ENCODE measurements at regions not wholly inside any gene's neighbourhood (a gene's known extent, or its start where the extent isn't known, plus 50 kb on each side); places are given as distances from the start of the nearest gene placed in this dataset.
"Not testable (repeated sequence)": the region's sequence is repeated elsewhere in the genome, so short reads cannot be mapped to it uniquely, and the experiment has no call there.

DNA sequence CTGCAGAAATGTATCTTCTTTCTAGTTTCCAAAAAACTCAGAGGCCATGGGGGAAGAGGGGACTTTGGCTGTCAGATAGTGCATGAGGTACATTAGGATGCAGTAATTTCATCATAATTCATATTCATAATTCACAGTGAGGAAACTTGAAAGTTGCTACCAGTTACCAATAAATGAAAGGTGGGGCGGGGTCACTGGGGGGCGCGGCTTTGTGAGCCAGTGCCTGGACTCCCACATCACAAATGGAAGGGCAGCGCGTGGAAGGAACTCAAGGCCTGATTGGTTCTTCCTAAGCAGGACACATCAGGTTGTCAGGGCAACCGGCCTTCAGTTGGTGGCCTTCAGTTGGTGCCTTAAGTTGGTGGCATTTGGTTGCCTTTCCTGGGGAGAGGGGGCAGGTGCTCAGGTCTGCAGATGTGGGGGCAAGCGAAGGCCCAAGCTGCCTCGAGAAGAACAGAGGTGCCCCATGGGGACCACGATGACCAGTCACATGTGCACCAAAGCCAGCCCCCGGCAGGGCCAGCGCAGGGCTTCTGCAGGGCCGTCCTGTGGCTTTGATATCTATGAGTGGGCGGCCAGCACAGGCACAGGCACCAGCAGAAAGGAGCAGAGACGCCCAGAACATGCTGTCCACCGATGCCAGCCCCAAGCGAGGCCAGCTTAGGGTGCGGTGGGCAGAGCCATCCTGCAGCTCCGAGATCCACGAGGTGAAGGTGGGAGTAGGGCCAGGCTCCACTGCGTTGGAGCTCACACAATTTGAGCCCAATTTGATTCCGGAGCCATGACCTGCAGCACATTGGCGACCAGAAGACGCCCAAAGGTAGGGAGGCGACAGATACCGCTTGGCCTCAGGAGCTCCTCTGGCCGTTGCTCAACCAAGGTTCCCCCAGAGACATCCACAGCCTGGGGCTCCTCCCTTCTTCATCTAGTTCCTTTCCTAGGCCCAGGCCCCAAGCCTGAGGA lies 3248.2 kb upstream of the OR11H1 start:
- H3K27ac Mint-ChIP-seq (ENCODE audit: unreplicated experiment); DNase-seq; H3K9me3 Mint-ChIP-seq (ENCODE audit: unreplicated experiment); H3K27me3 Mint-ChIP-seq (ENCODE audit: insufficient read depth, unreplicated experiment); H3K9me3 ChIP-seq; H3K4me1 Mint-ChIP-seq (ENCODE audit: low read depth, unreplicated experiment); H3K36me3 ChIP-seq (ENCODE audit: control insufficient read depth, insufficient read depth, low read length); H3K27me3 ChIP-seq (replicated peaks; ENCODE audit: control insufficient read depth, insufficient read depth, low read length); H3K36me3 Mint-ChIP-seq (ENCODE audit: insufficient read depth, unreplicated experiment); H3K4me3 Mint-ChIP-seq (ENCODE audit: unreplicated experiment); BruUV-seq (replicated peaks); POLR2A ChIA-PET; H3K4me3 ChIP-seq (ENCODE audit: low read depth, low read length); CTCF ChIA-PET; intact Hi-C loops (cut with micrococcal nuclease; ENCODE audit: unreplicated experiment); H3K4me1 ChIP-seq: not testable (repeated sequence)

DNA sequence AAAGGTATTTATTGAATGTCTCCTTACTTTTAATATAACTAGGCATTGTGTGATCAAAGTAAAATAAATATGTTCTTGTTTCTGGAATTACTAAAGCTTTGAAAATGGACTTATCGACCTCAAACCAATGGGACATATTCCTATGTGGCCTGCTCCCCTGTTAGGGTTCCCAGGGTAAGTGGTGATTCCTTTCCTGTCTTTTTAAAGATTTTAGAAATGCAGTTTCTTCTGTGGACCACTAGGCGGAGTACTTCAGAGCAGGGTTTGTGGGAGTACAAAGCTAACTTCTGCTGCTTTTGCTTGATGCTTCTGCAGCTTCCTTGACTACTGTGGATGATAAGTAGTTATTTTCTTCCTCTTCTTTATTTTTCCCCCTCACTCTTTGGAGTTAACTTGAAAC lies 3243.3 kb upstream of the OR11H1 start:
- CTCF ChIA-PET; H3K36me3 Mint-ChIP-seq (ENCODE audit: insufficient read depth, unreplicated experiment); H3K9me3 Mint-ChIP-seq (ENCODE audit: unreplicated experiment); BruUV-seq (replicated peaks); H3K9me3 ChIP-seq; H3K27me3 Mint-ChIP-seq (ENCODE audit: insufficient read depth, unreplicated experiment); H3K4me3 ChIP-seq (ENCODE audit: low read depth, low read length); H3K4me1 ChIP-seq; H3K27me3 ChIP-seq (replicated peaks; ENCODE audit: control insufficient read depth, insufficient read depth, low read length); DNase-seq; intact Hi-C loops (cut with micrococcal nuclease; ENCODE audit: unreplicated experiment); H3K4me1 Mint-ChIP-seq (ENCODE audit: low read depth, unreplicated experiment); H3K36me3 ChIP-seq (ENCODE audit: control insufficient read depth, insufficient read depth, low read length); H3K27ac Mint-ChIP-seq (ENCODE audit: unreplicated experiment); POLR2A ChIA-PET; H3K4me3 Mint-ChIP-seq (ENCODE audit: unreplicated experiment): not testable (repeated sequence)

DNA sequence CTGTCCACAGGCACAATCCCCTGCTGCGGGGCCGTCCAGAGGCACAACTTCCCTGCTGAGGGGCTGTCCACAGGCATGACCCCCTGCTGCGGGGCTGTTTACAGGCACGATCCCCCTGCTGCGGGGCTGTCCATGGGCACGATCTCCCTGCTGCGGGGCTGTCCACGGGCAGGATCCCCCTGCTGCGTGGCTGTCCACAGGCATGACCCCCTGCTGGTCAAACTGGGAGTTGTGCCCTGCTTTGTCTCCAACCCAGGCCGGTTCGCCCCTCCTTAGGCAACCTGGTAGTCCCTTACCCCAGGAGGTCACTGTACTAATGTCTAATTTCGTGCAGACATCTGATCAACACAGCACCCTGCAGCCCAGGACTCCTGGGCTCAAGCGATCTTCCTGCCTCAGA lies 3230.6 kb upstream of the OR11H1 start:
- H3K27me3 Mint-ChIP-seq (ENCODE audit: insufficient read depth, unreplicated experiment); H3K4me1 Mint-ChIP-seq (ENCODE audit: low read depth, unreplicated experiment); H3K9me3 ChIP-seq; CTCF ChIA-PET; H3K4me3 ChIP-seq (ENCODE audit: low read depth, low read length); H3K27ac Mint-ChIP-seq (ENCODE audit: unreplicated experiment); H3K27me3 ChIP-seq (replicated peaks; ENCODE audit: control insufficient read depth, insufficient read depth, low read length); BruUV-seq (replicated peaks); POLR2A ChIA-PET; H3K36me3 ChIP-seq (ENCODE audit: control insufficient read depth, insufficient read depth, low read length); H3K4me1 ChIP-seq; H3K4me3 Mint-ChIP-seq (ENCODE audit: unreplicated experiment); H3K36me3 Mint-ChIP-seq (ENCODE audit: insufficient read depth, unreplicated experiment); intact Hi-C loops (cut with micrococcal nuclease; ENCODE audit: unreplicated experiment): not testable (repeated sequence)
- peak in 1 of 2 experiments; percentile 37 for DNase-seq
- H3K9me3 Mint-ChIP-seq (ENCODE audit: unreplicated experiment), result peaks cover 18% of the 10 kb centered on the region

Data from Caco-2 (cell line).